Stimulated activated CD4-positive, alpha-beta T cell treated with anti-CD3 and anti-CD28 coated beads, Interleukin-12 subunit alpha, Interleukin-12 subunit beta, amount 100 ng/mL, for 4 hours (primary cell): ENCODE measurements at regions not wholly inside any gene's neighbourhood (a gene's known extent, or its start where the extent isn't known, plus 50 kb on each side); places are given as distances from the start of the nearest gene placed in this dataset.

Source experiments
- DNase-seq: peaks from one replicate; pipeline ENCODE4 v3.0.0-alpha.2; 2020

GRCh38 chr10:106175760-106176377, 988.6 kb downstream of the SORCS1 start:
- DNase-seq: no peak

GRCh38 chr10:106173838-106174237, 990.7 kb downstream of the SORCS1 start:
- no peak for DNase-seq

- no peak for DNase-seq
Measured at GRCh38 chr10:106169241-106169640, 995.3 kb downstream of the SORCS1 start.

- DNase-seq: no peak
Measured at GRCh38 chr10:106167946-106168345, 996.6 kb downstream of the SORCS1 start.

- no peak for DNase-seq
Measured at GRCh38 chr10:106158241-106158640, 1006.3 kb downstream of the SORCS1 start.

GRCh38 chr10:106147021-106147420, 1017.5 kb downstream of the SORCS1 start:
- no peak for DNase-seq

GRCh38 chr10:106139915-106140314, 1024.6 kb downstream of the SORCS1 start:
- no peak for DNase-seq

GRCh38 chr10:106136175-106136574, 1028.3 kb downstream of the SORCS1 start:
- DNase-seq: no peak

GRCh38 chr10:106134326-106135000, 1030.0 kb downstream of the SORCS1 start:
- no peak for DNase-seq

- no peak for DNase-seq
Measured at GRCh38 chr10:106133451-106133850, 1031.1 kb downstream of the SORCS1 start.

GRCh38 chr10:106132956-106133355, 1031.5 kb downstream of the SORCS1 start:
- no peak for DNase-seq

GRCh38 chr10:106114656-106115186, 1049.8 kb downstream of the SORCS1 start:
- DNase-seq: no peak

GRCh38 chr10:106111246-106111645, 1053.3 kb downstream of the SORCS1 start:
- DNase-seq: no peak

GRCh38 chr10:106107706-106108105, 1056.8 kb downstream of the SORCS1 start:
- DNase-seq: no peak

- DNase-seq: no peak
Measured at GRCh38 chr10:106106114-106106513, 1058.4 kb downstream of the SORCS1 start.

- no peak for DNase-seq
Measured at GRCh38 chr10:106089855-106090254, 1074.7 kb downstream of the SORCS1 start.

- no peak for DNase-seq
Measured at GRCh38 chr10:106086391-106086790, 1078.1 kb downstream of the SORCS1 start.

GRCh38 chr10:106083572-106083971, 1080.9 kb downstream of the SORCS1 start:
- no peak for DNase-seq

- DNase-seq: no peak
Measured at GRCh38 chr10:106082865-106083264, 1081.6 kb downstream of the SORCS1 start.

GRCh38 chr10:106078895-106079576, 1085.5 kb downstream of the SORCS1 start:
- no peak for DNase-seq

GRCh38 chr10:106076496-106076895, 1088.0 kb downstream of the SORCS1 start:
- DNase-seq: no peak

GRCh38 chr10:106053061-106053460, 1111.4 kb downstream of the SORCS1 start:
- DNase-seq: no peak

- no peak for DNase-seq
Measured at GRCh38 chr10:106044503-106044902, 1120.0 kb downstream of the SORCS1 start.

GRCh38 chr10:106043863-106044262, 1120.6 kb downstream of the SORCS1 start:
- no peak for DNase-seq
